Transverse colon (tissue), 3 donors: ENCODE measurements at regions not wholly inside any gene's neighbourhood (a gene's known extent, or its start where the extent isn't known, plus 50 kb on each side); places are given as distances from the start of the nearest gene placed in this dataset.
"Not testable (repeated sequence)": the region's sequence is repeated elsewhere in the genome, so short reads cannot be mapped to it uniquely, and the experiment has no call there.

Source experiments
- EP300 ChIP-seq: sonication (generic); formaldehyde crosslinking; IDR thresholded peaks from one replicate; pipeline ENCODE4 v1.6.1; 2017; ENCODE audit warnings: antibody characterized with exemption, low read depth
- POLR2A ChIP-seq: fragments of 450-650 bp; IDR thresholded peaks from one replicate; pipeline ENCODE4 v1.6.1; 2016; ENCODE audit warnings: antibody characterized with exemption, mild to moderate bottlenecking, moderate library complexity
- TF ChIP-seq, protein P1 (sequence below), 5 experiments: fragments of 200-600 bp in 3 of 5; fragments of 450-650 bp in 2 of 5; sonication (generic) in 3 of 5; IDR thresholded peaks; 1 replicate in 2 of 5; 2 replicates in 3 of 5; pipeline ENCODE4 v1.5.1; 2016 to 2017; ENCODE audit warnings: antibody characterized with exemption in 5 of 5, inconsistent platforms in 3 of 5, mild to moderate bottlenecking in 2 of 5, moderate library complexity in 1 of 5

DNA sequence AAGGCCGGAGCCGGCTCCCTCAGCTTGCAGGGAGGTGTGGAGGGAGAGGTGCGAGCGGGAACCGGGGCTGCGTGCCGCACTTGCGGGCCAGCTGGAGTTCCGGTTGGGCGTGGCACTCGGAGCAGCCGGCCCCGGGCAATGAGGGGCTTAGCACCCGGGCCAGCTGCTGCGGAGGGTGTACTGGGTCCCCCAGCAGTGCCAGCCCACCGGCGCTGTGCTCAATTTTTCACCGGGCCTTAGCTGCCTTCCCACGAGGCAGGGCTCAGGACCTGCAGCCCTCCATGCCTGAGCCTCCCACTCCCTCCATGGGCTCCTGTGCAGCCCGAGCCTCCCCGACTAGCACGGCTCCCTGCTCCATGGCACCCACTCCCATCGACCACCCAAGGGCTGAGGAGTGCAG lies 62.2 kb upstream of the ANKRD55 start:
- TF ChIP-seq, protein P1, sequence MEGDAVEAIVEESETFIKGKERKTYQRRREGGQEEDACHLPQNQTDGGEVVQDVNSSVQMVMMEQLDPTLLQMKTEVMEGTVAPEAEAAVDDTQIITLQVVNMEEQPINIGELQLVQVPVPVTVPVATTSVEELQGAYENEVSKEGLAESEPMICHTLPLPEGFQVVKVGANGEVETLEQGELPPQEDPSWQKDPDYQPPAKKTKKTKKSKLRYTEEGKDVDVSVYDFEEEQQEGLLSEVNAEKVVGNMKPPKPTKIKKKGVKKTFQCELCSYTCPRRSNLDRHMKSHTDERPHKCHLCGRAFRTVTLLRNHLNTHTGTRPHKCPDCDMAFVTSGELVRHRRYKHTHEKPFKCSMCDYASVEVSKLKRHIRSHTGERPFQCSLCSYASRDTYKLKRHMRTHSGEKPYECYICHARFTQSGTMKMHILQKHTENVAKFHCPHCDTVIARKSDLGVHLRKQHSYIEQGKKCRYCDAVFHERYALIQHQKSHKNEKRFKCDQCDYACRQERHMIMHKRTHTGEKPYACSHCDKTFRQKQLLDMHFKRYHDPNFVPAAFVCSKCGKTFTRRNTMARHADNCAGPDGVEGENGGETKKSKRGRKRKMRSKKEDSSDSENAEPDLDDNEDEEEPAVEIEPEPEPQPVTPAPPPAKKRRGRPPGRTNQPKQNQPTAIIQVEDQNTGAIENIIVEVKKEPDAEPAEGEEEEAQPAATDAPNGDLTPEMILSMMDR (IDR thresholded peaks at IDR 0.05), result not testable (repeated sequence)
- TF ChIP-seq EP300, POLR2A: not testable (repeated sequence)
